Neutrophil (primary cell): ENCODE measurements at regions not wholly inside any gene's neighbourhood (a gene's known extent, or its start where the extent isn't known, plus 50 kb on each side); places are given as distances from the start of the nearest gene placed in this dataset.

Experiments
- H3K27ac ChIP-seq: fragments of 200-600 bp; sonication (generic); 2 replicates; pipeline ENCODE4 v1.5.1; 2016; ENCODE audit warnings: mild to moderate bottlenecking, moderate library complexity
- H3K27me3 ChIP-seq: fragments of 200-600 bp; sonication (generic); 2 replicates; pipeline ENCODE4 v1.6.0; 2016; ENCODE audit warnings: mild to moderate bottlenecking
- H3K36me3 ChIP-seq: fragments of 200-600 bp; sonication (generic); 2 replicates; pipeline ENCODE4 v1.5.1; 2017
- H3K4me1 ChIP-seq, 2 experiments: fragments of 200-600 bp in 1 of 2; sonication (generic) in 1 of 2; 1 replicate in 1 of 2; 2 replicates in 1 of 2; pipeline versions ENCODE4 v1.5.1 to v1.6.1; 2013 to 2016; ENCODE audit warnings: low read depth in 1 of 2, low read length in 1 of 2, mild to moderate bottlenecking in 1 of 2, moderate library complexity in 1 of 2; ENCODE audit not compliant: control insufficient read depth in 1 of 2, insufficient read depth in 1 of 2
- H3K4me3 ChIP-seq, 2 experiments: fragments of 200-600 bp in 1 of 2; sonication (generic) in 1 of 2; 1 replicate in 1 of 2; 2 replicates in 1 of 2; pipeline ENCODE4 v1.5.1; 2013 to 2016; ENCODE audit warnings: low read depth in 1 of 2, low read length in 1 of 2, mild to moderate bottlenecking in 1 of 2, moderate library complexity in 1 of 2
- H3K9me3 ChIP-seq: fragments of 200-600 bp; sonication (generic); 2 replicates; pipeline ENCODE4 v1.5.1; 2016
- TF ChIP-seq, protein P1 (sequence below): fragments of 200-600 bp; sonication (generic); IDR thresholded peaks from 2 replicates; pipeline ENCODE4 v1.5.1; 2016; ENCODE audit warnings: antibody characterized with exemption

DNA sequence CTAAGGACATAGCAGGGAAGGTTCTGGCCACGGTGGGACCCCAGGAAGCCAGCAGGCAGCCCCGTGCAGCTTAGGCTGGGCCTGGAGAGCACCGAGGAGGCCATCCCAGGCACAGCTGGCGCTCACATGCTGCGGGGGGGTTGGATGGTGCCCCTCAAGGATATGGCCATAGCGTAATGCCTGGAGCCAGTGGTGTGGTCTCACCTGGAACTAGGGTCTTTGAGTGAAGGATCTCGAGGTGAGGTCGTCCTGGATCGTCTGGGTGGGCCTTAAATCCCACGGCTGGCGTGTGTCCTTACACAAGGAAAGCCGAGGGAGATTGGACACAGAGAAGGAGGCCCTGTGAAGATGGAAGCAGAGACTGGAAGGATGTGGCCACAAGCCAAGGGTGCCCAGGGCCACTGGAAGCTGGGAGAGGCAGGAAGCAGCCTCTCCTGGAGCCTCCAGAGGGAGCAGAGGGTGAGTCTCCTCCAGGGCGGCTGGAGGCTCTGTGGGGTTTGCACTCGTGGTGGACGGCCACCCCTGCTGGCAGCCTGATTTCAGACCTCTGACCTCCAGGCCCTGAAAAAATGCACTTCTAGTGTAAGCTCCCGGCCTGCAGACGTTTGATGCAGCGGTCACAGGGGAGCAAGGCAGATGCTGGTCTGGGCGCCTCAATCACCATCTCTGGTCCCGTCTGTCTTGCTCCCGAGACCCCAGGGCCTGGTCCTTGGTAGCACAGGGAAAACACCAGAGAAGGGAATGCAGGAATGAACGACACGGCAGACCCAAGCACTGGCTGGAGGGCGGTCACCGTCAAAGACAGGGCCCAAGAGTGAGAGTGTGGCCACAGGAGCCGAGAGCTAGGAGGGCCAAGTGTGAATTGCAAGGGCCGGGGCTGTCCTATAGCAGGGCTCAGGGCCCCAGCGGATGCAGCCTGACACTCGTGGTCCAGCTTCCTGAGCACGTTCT is 218.6 kb downstream of the KIF26A start:
- no peaks in the 10 kb centered on the region for H3K4me1 ChIP-seq
- TF ChIP-seq, protein P1, sequence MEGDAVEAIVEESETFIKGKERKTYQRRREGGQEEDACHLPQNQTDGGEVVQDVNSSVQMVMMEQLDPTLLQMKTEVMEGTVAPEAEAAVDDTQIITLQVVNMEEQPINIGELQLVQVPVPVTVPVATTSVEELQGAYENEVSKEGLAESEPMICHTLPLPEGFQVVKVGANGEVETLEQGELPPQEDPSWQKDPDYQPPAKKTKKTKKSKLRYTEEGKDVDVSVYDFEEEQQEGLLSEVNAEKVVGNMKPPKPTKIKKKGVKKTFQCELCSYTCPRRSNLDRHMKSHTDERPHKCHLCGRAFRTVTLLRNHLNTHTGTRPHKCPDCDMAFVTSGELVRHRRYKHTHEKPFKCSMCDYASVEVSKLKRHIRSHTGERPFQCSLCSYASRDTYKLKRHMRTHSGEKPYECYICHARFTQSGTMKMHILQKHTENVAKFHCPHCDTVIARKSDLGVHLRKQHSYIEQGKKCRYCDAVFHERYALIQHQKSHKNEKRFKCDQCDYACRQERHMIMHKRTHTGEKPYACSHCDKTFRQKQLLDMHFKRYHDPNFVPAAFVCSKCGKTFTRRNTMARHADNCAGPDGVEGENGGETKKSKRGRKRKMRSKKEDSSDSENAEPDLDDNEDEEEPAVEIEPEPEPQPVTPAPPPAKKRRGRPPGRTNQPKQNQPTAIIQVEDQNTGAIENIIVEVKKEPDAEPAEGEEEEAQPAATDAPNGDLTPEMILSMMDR, result no peak
- H3K27ac ChIP-seq, result no peak overlapping the region
- no peaks in the 10 kb centered on the region for H3K27me3 ChIP-seq
- H3K9me3 ChIP-seq, result no peaks in the 10 kb centered on the region
- H3K36me3 ChIP-seq, result no peaks in the 10 kb centered on the region
- no peak overlapping the region for H3K4me3 ChIP-seq

DNA sequence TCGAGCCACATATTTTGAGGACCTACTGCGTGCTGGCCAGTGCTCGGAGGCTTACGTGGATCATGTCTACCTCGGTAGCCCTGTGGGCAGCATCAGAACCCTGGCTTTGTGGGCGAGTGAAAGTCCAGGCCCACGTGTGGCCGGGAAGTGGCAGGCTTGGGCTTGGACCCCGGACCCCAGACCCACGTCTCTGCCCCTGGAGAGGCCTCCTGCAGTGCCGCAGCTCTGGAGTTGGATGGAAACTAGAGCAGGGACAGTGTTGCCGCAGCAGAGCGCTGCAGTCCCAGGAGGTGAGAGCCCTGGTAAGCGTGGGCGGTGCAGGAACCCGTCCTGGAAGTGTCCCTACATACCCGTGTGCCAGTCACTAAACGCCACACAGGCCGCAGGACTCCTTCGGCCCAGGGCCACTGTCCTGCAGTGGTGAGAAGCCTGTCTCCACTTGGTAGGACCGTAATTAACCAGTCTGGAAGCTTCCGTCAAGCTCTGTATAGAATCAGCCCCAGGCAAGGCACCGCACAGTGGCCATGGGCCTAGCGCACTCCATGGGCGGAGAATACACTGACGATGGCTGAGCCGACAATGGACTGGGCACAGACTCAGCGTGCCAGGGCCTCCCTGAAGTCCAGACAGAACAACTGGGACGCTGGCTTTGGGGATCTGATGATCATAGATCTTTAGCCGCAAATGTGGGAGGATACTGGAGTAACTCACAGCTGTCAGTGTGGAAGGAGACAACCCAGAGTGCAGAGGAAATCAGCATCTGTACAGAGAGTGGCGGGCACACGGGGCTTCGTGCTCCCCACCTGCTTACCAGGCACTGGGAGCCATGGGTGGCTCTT is 219.5 kb downstream of the KIF26A start:
- TF ChIP-seq, protein P1, result no peak
- H3K4me3 ChIP-seq, result no peak overlapping the region
- H3K4me1 ChIP-seq, result no peaks in the 10 kb centered on the region
- H3K36me3 ChIP-seq, result no peaks in the 10 kb centered on the region
- no peaks in the 10 kb centered on the region for H3K9me3 ChIP-seq
- H3K27me3 ChIP-seq, result no peaks in the 10 kb centered on the region
- H3K27ac ChIP-seq, result no peak overlapping the region

DNA sequence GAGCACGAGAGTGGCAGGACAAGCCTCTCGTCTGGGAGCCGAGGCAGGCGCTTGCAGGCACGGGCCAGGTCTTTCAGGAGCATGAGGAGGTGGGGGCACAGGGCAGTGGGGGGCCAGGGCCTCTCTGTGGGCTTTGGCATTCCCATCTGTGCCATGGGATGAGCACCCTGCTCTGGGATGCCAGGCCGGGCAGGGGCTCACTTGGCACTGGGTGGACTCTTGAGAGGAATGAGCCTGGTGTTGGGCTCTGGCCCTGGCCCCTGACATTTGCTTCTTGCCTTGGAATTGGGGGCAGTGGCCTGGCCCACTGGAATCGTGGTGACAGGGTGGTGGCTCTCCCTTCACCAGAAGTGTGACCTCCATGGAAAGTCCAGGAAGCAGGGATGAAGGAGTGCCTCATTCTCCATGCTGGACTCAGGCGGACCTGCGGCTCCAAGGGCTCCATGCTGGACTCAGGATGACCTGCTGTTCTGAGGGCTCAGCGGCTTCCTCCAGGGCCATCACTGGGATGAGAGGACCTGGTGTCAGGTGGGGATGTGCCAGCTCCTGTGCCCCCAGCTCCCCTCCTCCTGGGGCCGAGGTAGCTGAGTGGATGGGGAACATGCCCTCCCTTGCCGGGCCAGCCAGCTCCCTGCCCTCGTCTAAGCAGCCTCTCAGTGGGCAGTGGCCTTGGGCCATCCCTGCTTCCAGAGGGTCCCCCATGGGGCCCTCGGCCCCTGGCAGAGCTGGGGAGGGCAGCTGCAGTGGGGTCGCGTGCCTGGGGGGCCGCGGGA is 220.3 kb downstream of the KIF26A start:
- Histone ChIP-seq H3K36me3 (no peaks in the 10 kb centered on the region), H3K9me3 (no peaks in the 10 kb centered on the region), H3K27ac (no peak overlapping the region), H3K4me3 (no peak overlapping the region), H3K27me3 (no peaks in the 10 kb centered on the region), H3K4me1 (no peaks in the 10 kb centered on the region)
- TF ChIP-seq, protein P1, result no peak

DNA sequence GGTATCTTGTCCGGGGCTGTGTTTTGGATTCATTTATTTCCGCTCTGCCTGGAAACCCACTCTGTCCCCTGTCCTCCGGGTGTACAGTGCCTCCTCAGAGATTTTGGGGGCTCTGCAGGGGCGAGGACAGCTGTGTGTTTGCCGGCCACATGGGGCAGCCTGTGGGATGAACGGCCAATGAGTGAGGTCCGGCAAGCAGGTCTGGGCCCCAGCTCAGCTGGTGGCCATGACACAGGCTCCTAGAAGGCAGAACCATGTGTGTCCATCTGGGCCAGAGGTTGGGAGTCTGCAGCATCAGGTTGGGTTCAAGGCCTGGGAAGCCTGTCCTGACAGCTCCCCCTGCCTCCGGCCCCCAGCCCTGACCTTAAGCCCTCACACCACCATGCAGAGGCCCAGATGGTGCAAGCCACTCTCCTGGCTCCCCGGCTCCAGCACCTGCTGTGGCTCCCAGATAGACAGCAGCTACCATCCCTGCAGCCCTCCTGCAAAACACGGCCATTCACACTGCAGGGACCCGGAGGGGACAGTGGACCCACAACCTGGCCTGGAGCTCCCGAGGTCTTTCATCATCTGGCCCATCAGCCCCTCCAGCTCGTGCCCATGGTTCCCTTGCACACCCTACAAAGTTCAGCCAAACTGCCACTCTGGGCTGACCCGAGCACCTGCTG is 220.1 kb upstream of the C14orf180 start:
- H3K27me3 ChIP-seq, result no peaks in the 10 kb centered on the region
- no peak overlapping the region for H3K27ac ChIP-seq
- H3K4me1 ChIP-seq, result no peaks in the 10 kb centered on the region
- H3K9me3 ChIP-seq, result no peaks in the 10 kb centered on the region
- TF ChIP-seq, protein P1, result no peak
- no peak overlapping the region for H3K4me3 ChIP-seq
- no peaks in the 10 kb centered on the region for H3K36me3 ChIP-seq

DNA sequence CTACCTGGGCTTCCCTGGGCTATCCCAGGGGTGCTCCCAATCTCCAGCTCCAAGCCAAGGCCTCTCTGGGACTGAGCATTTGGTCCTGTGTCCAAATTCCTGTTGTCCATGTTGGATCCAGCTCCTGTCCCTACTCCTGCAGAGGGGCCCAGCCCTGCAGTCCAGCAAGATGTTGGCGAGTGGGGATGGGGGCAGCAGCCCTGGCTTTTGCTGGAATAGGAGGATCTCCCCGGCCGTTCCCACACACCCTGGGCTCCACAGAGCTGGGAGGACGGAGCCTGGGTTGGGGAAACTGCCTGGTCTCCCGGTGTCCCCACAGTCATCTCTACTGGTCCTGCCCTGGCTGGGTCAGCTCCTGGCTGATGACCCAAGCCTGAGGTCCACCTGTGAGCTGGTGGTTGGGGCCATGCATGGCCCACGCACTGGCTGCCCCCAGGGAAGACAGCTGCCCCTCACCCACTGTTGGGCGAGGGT is 219.6 kb upstream of the C14orf180 start:
- Histone ChIP-seq H3K9me3 (no peaks in the 10 kb centered on the region), H3K27me3 (no peaks in the 10 kb centered on the region), H3K27ac (no peak overlapping the region), H3K4me3 (no peak overlapping the region), H3K36me3 (no peaks in the 10 kb centered on the region), H3K4me1 (no peaks in the 10 kb centered on the region)
- TF ChIP-seq, protein P1, result no peak
